GM18511 (cell line): ENCODE measurements at regions not wholly inside any gene's neighbourhood (a gene's known extent, or its start where the extent isn't known, plus 50 kb on each side); places are given as distances from the start of the nearest gene placed in this dataset.

Experiments
- ATAC-seq: cut with Tn5 transposase; IDR thresholded peaks from one replicate; pipeline ENCODE4 v1.9.1; 2021; ENCODE audit warnings: mild to moderate bottlenecking, moderate library complexity; ENCODE audit not compliant: unreplicated experiment

DNA sequence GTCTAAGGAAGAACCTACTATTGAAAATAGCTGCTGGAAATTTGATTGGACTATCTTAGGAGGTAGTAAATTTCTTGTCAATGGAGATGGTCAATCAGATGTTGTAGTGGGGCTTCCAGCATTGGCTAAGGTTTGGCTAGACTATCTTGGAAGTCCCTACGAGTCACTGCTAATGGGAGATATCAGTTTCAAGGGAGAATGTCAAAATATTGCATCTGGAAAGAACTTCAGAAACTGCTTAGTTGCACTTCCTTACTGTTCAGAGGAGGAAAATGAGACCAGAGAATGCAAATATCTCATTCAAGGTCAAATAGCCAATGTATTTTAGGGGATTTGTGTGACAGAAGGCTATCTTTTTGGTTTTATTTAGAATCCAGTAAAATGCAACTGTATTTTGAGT is 53.5 kb upstream of the CCN2 start:
- ATAC-seq = no peak

DNA sequence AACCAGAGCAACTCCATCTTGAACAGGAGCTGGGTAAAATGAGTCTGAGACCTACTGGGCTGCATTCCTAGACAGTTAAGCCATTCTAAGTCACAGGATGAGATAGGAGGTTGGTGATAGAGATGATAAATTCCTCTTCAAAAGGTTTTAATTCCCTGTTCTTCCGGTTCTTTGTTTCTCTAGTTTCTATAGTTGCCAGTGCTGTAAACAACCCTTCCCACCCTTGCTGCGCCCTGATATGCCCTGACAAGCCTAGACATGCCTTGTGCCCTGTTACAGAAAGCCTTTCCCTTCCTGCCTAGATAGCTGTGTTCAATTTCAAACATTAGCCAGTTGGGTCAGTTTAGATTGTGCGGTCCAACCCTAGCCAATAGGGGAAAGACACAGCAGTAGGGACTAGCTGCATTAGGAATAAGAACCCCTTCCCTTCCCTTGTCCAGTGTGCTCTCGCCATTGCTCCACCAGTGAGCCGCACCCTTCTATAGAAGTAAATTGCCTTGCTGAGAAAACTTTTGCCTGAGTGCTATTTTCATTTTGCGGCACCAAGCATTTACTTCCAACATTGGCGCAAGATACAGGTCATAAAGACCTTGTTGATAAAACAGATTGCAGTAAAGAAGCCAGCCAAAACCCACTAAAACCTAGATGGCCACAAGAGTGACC is 52.5 kb upstream of the CCN2 start:
- ATAC-seq = no peak
